OCI-LY1 (cell line): ENCODE measurements at regions not wholly inside any gene's neighbourhood (a gene's known extent, or its start where the extent isn't known, plus 50 kb on each side); places are given as distances from the start of the nearest gene placed in this dataset.

Experiments used
- CTCF ChIP-seq: fragments of 200-600 bp; sonication (generic), shearing (Covaris generic); IDR thresholded peaks from 2 replicates; pipeline ENCODE4 v1.5.1; 2017; ENCODE audit warnings: mild to moderate bottlenecking, antibody characterized with exemption, low read length, moderate library complexity, mixed read lengths
- EZH2 ChIP-seq: fragments of 200-600 bp; sonication (generic), shearing (Covaris generic); IDR thresholded peaks from 2 replicates; pipeline ENCODE4 v1.8.0; 2017; ENCODE audit warnings: borderline replicate concordance, mixed run types, mild to moderate bottlenecking, antibody characterized with exemption, low read length, moderate library complexity, mixed read lengths

- TF ChIP-seq CTCF (no peak), EZH2 (no peak)
Observed at GRCh38 chr1:90798344-90798743, 81.2 kb upstream of the BARHL2 start.
